ENCODE measurements at regions not wholly inside any gene's neighbourhood (a gene's known extent, or its start where the extent isn't known, plus 50 kb on each side); places are given as distances from the start of the nearest gene placed in this dataset.

DNA sequence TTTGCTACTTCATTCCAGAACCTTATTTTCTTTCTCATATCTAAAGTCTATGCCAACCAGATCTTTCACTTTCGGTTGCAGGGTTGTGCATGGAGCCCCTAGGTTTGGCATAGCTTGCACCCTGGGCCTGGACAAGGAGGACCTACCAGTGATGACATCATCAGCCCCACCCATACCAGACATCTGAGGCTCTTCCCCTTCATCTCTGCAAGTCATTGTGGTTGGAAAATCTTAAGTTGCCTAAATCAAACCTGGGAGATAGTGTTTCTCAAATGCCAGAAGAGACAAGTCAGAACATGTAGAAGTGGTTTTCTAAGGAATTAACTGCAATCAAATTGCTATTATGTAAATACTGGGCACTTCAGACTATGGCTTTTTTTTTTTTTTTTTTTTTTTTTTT is 363.3 kb downstream of the ZNF516 start:
- Mint-ChIP-seq H3K4me3 (ENCODE audit: unreplicated experiment) (no peak overlapping the region), H3K36me3 (ENCODE audit: low read depth, unreplicated experiment) (peaks cover 5% of the 10 kb centered on the region), H3K9me3 (ENCODE audit: unreplicated experiment) (no peaks in the 10 kb centered on the region), H3K27me3 (ENCODE audit: unreplicated experiment) (peaks cover 3% of the 10 kb centered on the region), H3K27ac (ENCODE audit: unreplicated experiment) (no peak overlapping the region), H3K4me1 (ENCODE audit: unreplicated experiment) (no peaks in the 10 kb centered on the region)
- TF ChIP-seq, protein P1, sequence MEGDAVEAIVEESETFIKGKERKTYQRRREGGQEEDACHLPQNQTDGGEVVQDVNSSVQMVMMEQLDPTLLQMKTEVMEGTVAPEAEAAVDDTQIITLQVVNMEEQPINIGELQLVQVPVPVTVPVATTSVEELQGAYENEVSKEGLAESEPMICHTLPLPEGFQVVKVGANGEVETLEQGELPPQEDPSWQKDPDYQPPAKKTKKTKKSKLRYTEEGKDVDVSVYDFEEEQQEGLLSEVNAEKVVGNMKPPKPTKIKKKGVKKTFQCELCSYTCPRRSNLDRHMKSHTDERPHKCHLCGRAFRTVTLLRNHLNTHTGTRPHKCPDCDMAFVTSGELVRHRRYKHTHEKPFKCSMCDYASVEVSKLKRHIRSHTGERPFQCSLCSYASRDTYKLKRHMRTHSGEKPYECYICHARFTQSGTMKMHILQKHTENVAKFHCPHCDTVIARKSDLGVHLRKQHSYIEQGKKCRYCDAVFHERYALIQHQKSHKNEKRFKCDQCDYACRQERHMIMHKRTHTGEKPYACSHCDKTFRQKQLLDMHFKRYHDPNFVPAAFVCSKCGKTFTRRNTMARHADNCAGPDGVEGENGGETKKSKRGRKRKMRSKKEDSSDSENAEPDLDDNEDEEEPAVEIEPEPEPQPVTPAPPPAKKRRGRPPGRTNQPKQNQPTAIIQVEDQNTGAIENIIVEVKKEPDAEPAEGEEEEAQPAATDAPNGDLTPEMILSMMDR (IDR thresholded peaks at IDR 0.05; ENCODE audit: unreplicated experiment), result no peak
- DNase-seq (ENCODE audit: low spot score), result no peak

DNA sequence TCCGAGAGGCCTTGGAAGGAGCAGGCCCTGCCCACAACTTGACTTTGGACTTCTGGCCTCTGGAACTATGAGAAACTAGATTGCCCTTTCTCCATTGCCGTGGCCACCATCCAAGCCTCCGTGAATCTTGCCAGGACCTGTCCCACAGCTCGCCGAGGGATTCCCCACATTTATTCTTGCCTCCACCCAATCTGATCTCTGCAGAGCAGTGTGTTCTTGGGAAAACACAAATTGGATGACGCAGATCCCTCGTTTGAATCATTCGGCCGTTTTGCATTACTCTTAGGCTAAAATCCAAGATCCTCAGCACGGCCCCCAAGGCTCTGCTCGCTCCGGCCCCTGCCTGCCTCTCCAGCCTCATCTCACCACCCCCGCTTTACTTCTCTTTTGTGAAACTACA is 364.2 kb downstream of the ZNF516 start:
- no peak overlapping the region for H3K4me3 Mint-ChIP-seq (ENCODE audit: unreplicated experiment)
- H3K27ac Mint-ChIP-seq (ENCODE audit: unreplicated experiment), result no peak overlapping the region
- TF ChIP-seq, protein P1 (IDR thresholded peaks at IDR 0.05; ENCODE audit: unreplicated experiment), result no peak
- no peaks in the 10 kb centered on the region for H3K4me1 Mint-ChIP-seq (ENCODE audit: unreplicated experiment)
- DNase-seq (ENCODE audit: low spot score), result no peak
- peaks cover 5% of the 10 kb centered on the region for H3K36me3 Mint-ChIP-seq (ENCODE audit: low read depth, unreplicated experiment)
- H3K27me3 Mint-ChIP-seq (ENCODE audit: unreplicated experiment), result peaks cover 3% of the 10 kb centered on the region
- no peaks in the 10 kb centered on the region for H3K9me3 Mint-ChIP-seq (ENCODE audit: unreplicated experiment)

DNA sequence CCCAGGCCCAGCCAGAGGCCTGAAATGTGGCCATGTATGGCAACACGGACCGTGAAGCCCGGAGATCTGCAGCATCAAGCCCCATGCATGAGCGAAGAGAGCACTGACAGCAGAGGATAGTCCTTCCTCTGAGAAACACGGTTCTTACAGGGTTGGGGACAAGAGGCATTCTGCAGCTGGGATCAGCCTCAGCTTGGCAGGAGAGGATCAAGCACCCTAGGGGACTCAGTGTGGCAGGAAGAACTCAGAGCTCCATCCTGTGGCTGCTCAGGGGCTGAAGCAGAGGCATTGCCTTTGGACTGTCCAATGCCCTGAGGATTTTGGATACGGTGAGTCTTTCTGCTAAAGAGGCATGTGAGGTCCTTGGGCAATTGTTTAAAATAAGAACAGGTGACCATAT is 368.7 kb downstream of the ZNF516 start:
- Mint-ChIP-seq H3K9me3 (ENCODE audit: unreplicated experiment) (no peaks in the 10 kb centered on the region), H3K36me3 (ENCODE audit: low read depth, unreplicated experiment) (no peaks in the 10 kb centered on the region), H3K27ac (ENCODE audit: unreplicated experiment) (no peak overlapping the region), H3K27me3 (ENCODE audit: unreplicated experiment) (peaks cover 3% of the 10 kb centered on the region), H3K4me1 (ENCODE audit: unreplicated experiment) (no peaks in the 10 kb centered on the region), H3K4me3 (ENCODE audit: unreplicated experiment) (no peak overlapping the region)
- DNase-seq (ENCODE audit: low spot score), result peak; percentile 15
- TF ChIP-seq, protein P1 (IDR thresholded peaks at IDR 0.05; ENCODE audit: unreplicated experiment), result no peak

DNA sequence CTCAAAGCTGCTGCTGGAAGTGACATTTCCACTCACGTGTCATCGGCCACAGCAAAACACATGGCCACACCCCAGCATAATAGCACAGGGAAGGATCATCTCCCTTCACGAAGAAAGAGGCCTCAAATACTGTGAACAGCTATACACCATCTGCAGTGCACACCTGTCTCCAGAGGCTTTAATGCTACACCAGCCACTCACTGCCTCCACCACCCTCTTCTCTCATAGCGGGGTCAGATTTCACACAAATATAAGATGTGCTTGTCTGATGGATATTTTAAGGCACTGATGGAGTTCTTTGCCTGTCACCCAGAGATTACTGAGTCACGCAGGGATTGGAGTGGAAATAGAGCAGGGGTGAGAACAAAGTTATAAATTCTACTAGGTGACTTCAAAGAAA is 374.0 kb downstream of the ZNF516 start:
- no peaks in the 10 kb centered on the region for H3K27me3 Mint-ChIP-seq (ENCODE audit: unreplicated experiment)
- TF ChIP-seq, protein P1 (IDR thresholded peaks at IDR 0.05; ENCODE audit: unreplicated experiment), result no peak
- H3K36me3 Mint-ChIP-seq (ENCODE audit: low read depth, unreplicated experiment), result no peaks in the 10 kb centered on the region
- H3K4me1 Mint-ChIP-seq (ENCODE audit: unreplicated experiment), result no peaks in the 10 kb centered on the region
- no peak overlapping the region for H3K27ac Mint-ChIP-seq (ENCODE audit: unreplicated experiment)
- no peak for DNase-seq (ENCODE audit: low spot score)
- H3K9me3 Mint-ChIP-seq (ENCODE audit: unreplicated experiment), result no peaks in the 10 kb centered on the region
- no peak overlapping the region for H3K4me3 Mint-ChIP-seq (ENCODE audit: unreplicated experiment)

DNA sequence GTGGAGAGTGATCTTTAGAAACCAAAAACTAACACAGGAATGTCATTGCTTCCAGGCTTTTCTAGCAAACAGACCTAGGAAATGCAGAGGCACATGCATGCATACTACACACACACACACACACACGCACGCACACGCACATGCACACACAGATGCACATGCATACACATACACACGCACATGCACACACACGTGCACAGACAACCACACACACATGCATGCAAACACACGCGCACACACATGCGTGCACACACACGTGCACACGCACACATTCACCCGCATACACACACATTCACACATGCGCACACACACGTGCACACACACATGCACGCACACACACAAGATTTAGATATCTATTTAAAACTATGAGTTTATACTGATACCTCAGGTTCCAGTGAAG is 379.5 kb downstream of the ZNF516 start:
- Mint-ChIP-seq H3K4me3 (ENCODE audit: unreplicated experiment) (no peak overlapping the region), H3K36me3 (ENCODE audit: low read depth, unreplicated experiment) (no peaks in the 10 kb centered on the region), H3K9me3 (ENCODE audit: unreplicated experiment) (no peaks in the 10 kb centered on the region), H3K27me3 (ENCODE audit: unreplicated experiment) (no peaks in the 10 kb centered on the region), H3K27ac (ENCODE audit: unreplicated experiment) (no peak overlapping the region), H3K4me1 (ENCODE audit: unreplicated experiment) (no peaks in the 10 kb centered on the region)
- TF ChIP-seq, protein P1 (IDR thresholded peaks at IDR 0.05; ENCODE audit: unreplicated experiment), result no peak
- DNase-seq (ENCODE audit: low spot score), result no peak

Measured in endothelial cell (in vitro differentiated cells).